Osteoblast (primary cell): ENCODE measurements at regions not wholly inside any gene's neighbourhood (a gene's known extent, or its start where the extent isn't known, plus 50 kb on each side); places are given as distances from the start of the nearest gene placed in this dataset.
"Not testable (repeated sequence)": the region's sequence is repeated elsewhere in the genome, so short reads cannot be mapped to it uniquely, and the experiment has no call there.

Source experiments
- DNase-seq: peaks from one replicate; pipeline ENCODE4 v3.0.0; 2011; ENCODE audit warnings: low spot score, mixed read lengths; ENCODE audit not compliant: insufficient read length; ENCODE audit errors: missing footprints
- H2AFZ ChIP-seq: 2 replicates; pipeline ENCODE4 v1.6.0; 2011; ENCODE audit warnings: mild to moderate bottlenecking, low read length
- H3K27ac ChIP-seq: 2 replicates; pipeline ENCODE4 v1.5.1; 2011; ENCODE audit warnings: mild to moderate bottlenecking, low read depth, low read length, moderate library complexity
- H3K27me3 ChIP-seq: 2 replicates; pipeline ENCODE4 v1.6.0; 2012; ENCODE audit warnings: mild to moderate bottlenecking, control low read depth, inconsistent platforms, low read length, moderate library complexity; ENCODE audit not compliant: insufficient read depth
- H3K36me3 ChIP-seq: 2 replicates; pipeline ENCODE4 v1.5.1; 2011; ENCODE audit warnings: mild to moderate bottlenecking, low read length, control low read depth, moderate library complexity; ENCODE audit not compliant: insufficient read depth
- H3K4me1 ChIP-seq: 2 replicates; pipeline ENCODE4 v1.5.1; 2011; ENCODE audit warnings: mild to moderate bottlenecking, low read length, control low read depth, moderate library complexity; ENCODE audit not compliant: insufficient read depth
- H3K4me2 ChIP-seq: 2 replicates; pipeline ENCODE4 v1.6.0; 2011; ENCODE audit warnings: mild to moderate bottlenecking, low read length; ENCODE audit not compliant: insufficient read depth
- H3K4me3 ChIP-seq: fragments of 200-600 bp; sonication (generic); 3 replicates; pipeline ENCODE4 v1.5.1; 2012; ENCODE audit warnings: mild to moderate bottlenecking, low read length, inconsistent platforms; ENCODE audit not compliant: insufficient read depth
- H3K79me2 ChIP-seq: 2 replicates; pipeline ENCODE4 v1.6.0; 2012; ENCODE audit warnings: mild to moderate bottlenecking, low read length, control low read depth, inconsistent platforms; ENCODE audit not compliant: insufficient read depth
- H3K9me3 ChIP-seq: 2 replicates; pipeline ENCODE4 v1.5.1; 2011; ENCODE audit warnings: low read depth, low read length, control low read depth
- H4K20me1 ChIP-seq: 2 replicates; pipeline ENCODE4 v1.6.0; 2012; ENCODE audit warnings: mild to moderate bottlenecking, low read length, control low read depth; ENCODE audit not compliant: insufficient read depth
- CTCF ChIP-seq: IDR thresholded peaks from 2 replicates; pipeline ENCODE4 v1.5.1; 2011; ENCODE audit warnings: mild to moderate bottlenecking, low read depth, low read length, moderate library complexity; ENCODE audit errors: extremely low read depth

- H3K4me1 ChIP-seq: no peaks in the 10 kb centered on the region
- no peak for DNase-seq
- no peaks in the 10 kb centered on the region for H3K36me3 ChIP-seq
- H3K9me3 ChIP-seq: no peaks in the 10 kb centered on the region
- H3K79me2 ChIP-seq: no peaks in the 10 kb centered on the region
- H3K27me3 ChIP-seq: no peaks in the 10 kb centered on the region
- no peak overlapping the region for H3K4me2 ChIP-seq
- no peak for TF ChIP-seq CTCF
- H2AFZ ChIP-seq: no peak overlapping the region
- H4K20me1 ChIP-seq: no peaks in the 10 kb centered on the region
- no peak overlapping the region for H3K27ac ChIP-seq
- no peak overlapping the region for H3K4me3 ChIP-seq
Observed at GRCh38 chr15:29516929-29517328, 247.3 kb upstream of the NSMCE3 start.

- no peaks in the 10 kb centered on the region for H4K20me1 ChIP-seq
- H3K4me3 ChIP-seq: no peak overlapping the region
- no peaks in the 10 kb centered on the region for H3K4me1 ChIP-seq
- H3K27me3 ChIP-seq: no peaks in the 10 kb centered on the region
- no peaks in the 10 kb centered on the region for H3K79me2 ChIP-seq
- DNase-seq: no peak
- H3K9me3 ChIP-seq: no peaks in the 10 kb centered on the region
- H3K36me3 ChIP-seq: no peaks in the 10 kb centered on the region
- no peak overlapping the region for H2AFZ ChIP-seq
- no peak overlapping the region for H3K27ac ChIP-seq
- no peak for TF ChIP-seq CTCF
- H3K4me2 ChIP-seq: no peak overlapping the region
Observed at GRCh38 chr15:29514926-29515325, 245.3 kb upstream of the NSMCE3 start.

- Histone ChIP-seq H2AFZ (no peak overlapping the region), H3K27me3 (no peaks in the 10 kb centered on the region), H3K27ac (no peak overlapping the region), H3K9me3 (no peaks in the 10 kb centered on the region), H3K4me1 (no peaks in the 10 kb centered on the region), H3K79me2 (no peaks in the 10 kb centered on the region), H3K4me2 (no peak overlapping the region), H3K36me3 (no peaks in the 10 kb centered on the region), H3K4me3 (no peak overlapping the region), H4K20me1 (no peaks in the 10 kb centered on the region)
- DNase-seq: no peak
- no peak for TF ChIP-seq CTCF
Observed at GRCh38 chr15:29511663-29512062, 242.0 kb upstream of the NSMCE3 start.

- H3K9me3 ChIP-seq, H2AFZ ChIP-seq, H3K4me3 ChIP-seq, H4K20me1 ChIP-seq, H3K36me3 ChIP-seq, H3K27ac ChIP-seq, H3K4me1 ChIP-seq, H3K79me2 ChIP-seq, DNase-seq, H3K27me3 ChIP-seq, H3K4me2 ChIP-seq: not testable (repeated sequence)
Observed at GRCh38 chr15:29505535-29505934, 235.9 kb upstream of the NSMCE3 start.
